MCF 10A (cell line): ENCODE measurements at regions not wholly inside any gene's neighbourhood (a gene's known extent, or its start where the extent isn't known, plus 50 kb on each side); places are given as distances from the start of the nearest gene placed in this dataset.
"Not testable (repeated sequence)": the region's sequence is repeated elsewhere in the genome, so short reads cannot be mapped to it uniquely, and the experiment has no call there.

Experiments
- BruUV-seq: library from RNA; stranded (reverse); fragments of 400-500 nt; replicated peaks from 2 replicates; lab custom pipeline; 2021; lab: Mats Ljungman, UMichigan
- CTCF ChIA-PET: fragments of 300-600 bp; sonication (Branson Sonifier 250); formaldehyde crosslinking; extraction: SDS; loops from one replicate; lab custom pipeline; 2021; ENCODE audit warnings: antibody characterized with exemption, inconsistent platforms; lab: Yijun Ruan, JAX
- POLR2A ChIA-PET: fragments of 300-600, 350-650 bp; sonication (Branson Sonifier 250); formaldehyde crosslinking; extraction: SDS; loops from one replicate; lab custom pipeline; 2020; ENCODE audit warnings: antibody characterized with exemption, inconsistent platforms; lab: Yijun Ruan, JAX
- DNase-seq: peaks from one replicate; pipeline ENCODE4 v3.0.0-alpha.2; 2018; ENCODE audit not compliant: unreplicated experiment
- H3K27ac Mint-ChIP-seq: one replicate; pipeline ENCODE4 v1.8.0; 2022; ENCODE audit warnings: mild to moderate bottlenecking, low read depth, mixed read lengths; ENCODE audit not compliant: unreplicated experiment
- H3K27me3 Mint-ChIP-seq: one replicate; pipeline ENCODE4 v1.8.0; 2022; ENCODE audit warnings: mixed read lengths; ENCODE audit not compliant: insufficient read depth, unreplicated experiment
- H3K36me3 Mint-ChIP-seq: one replicate; pipeline ENCODE4 v1.8.0; 2022; ENCODE audit warnings: mild to moderate bottlenecking, moderate library complexity, mixed read lengths; ENCODE audit not compliant: insufficient read depth, unreplicated experiment
- H3K4me1 Mint-ChIP-seq: one replicate; pipeline ENCODE4 v1.8.0; 2022; ENCODE audit warnings: mixed read lengths; ENCODE audit not compliant: insufficient read depth, unreplicated experiment
- H3K4me3 Mint-ChIP-seq: one replicate; pipeline ENCODE4 v1.8.0; 2022; ENCODE audit warnings: mild to moderate bottlenecking, moderate library complexity, mixed read lengths; ENCODE audit not compliant: unreplicated experiment
- H3K9me3 Mint-ChIP-seq: one replicate; pipeline ENCODE4 v1.8.0; 2022; ENCODE audit warnings: mixed read lengths; ENCODE audit not compliant: unreplicated experiment
- CTCF ChIP-seq: fragments of 200-600 bp; IDR thresholded peaks from one replicate; pipeline ENCODE4 v1.8.0; 2022; ENCODE audit warnings: antibody characterized with exemption, mild to moderate bottlenecking; ENCODE audit not compliant: unreplicated experiment
- intact Hi-C: fragments of 100-400 bp; cut with micrococcal nuclease; formaldehyde crosslinking; loops from 2 replicates; pipeline ENCODE4 v1.14.1; 2022

GRCh38 chr14:100007254-100007653 is 58.0 kb upstream of the EVL start:
- POLR2A ChIA-PET = interaction anchor here (0.6 kb wide), 1 partner anchor 531 kb away, joined by 4 read pairs; no protein-coding TSS in a partner anchor
- Mint-ChIP-seq H3K27me3 (no peaks in the 10 kb centered on the region), H3K27ac (no peak overlapping the region), H3K36me3 (no peaks in the 10 kb centered on the region), H3K9me3 (no peaks in the 10 kb centered on the region), H3K4me1 (peaks cover 2% of the 10 kb centered on the region), H3K4me3 (no peak overlapping the region)
- CTCF ChIA-PET = interaction anchor here (0.6 to 1.7 kb wide), 4 partner anchors 10 to 241 kb away, joined by 3 to 5 read pairs (median 4); no protein-coding TSS in a partner anchor
- no TSS peak for BruUV-seq
- no peak for TF ChIP-seq CTCF
- intact Hi-C loops = no loop called here
- no peak for DNase-seq

- CTCF ChIA-PET, BruUV-seq, intact Hi-C loops, DNase-seq, POLR2A ChIA-PET, H3K27ac Mint-ChIP-seq, H3K9me3 Mint-ChIP-seq, H3K27me3 Mint-ChIP-seq, H3K4me3 Mint-ChIP-seq, H3K36me3 Mint-ChIP-seq: not testable (repeated sequence)
- peaks cover 10% of the 10 kb centered on the region for H3K4me1 Mint-ChIP-seq
Observed at GRCh38 chr14:100009802-100010201, 55.4 kb upstream of the EVL start.

- Mint-ChIP-seq H3K9me3 (no peaks in the 10 kb centered on the region), H3K36me3 (no peaks in the 10 kb centered on the region), H3K27ac (no peak overlapping the region), H3K4me3 (no peak overlapping the region), H3K27me3 (no peaks in the 10 kb centered on the region), H3K4me1 (peaks cover 10% of the 10 kb centered on the region)
- POLR2A ChIA-PET = interaction anchor here (2.1 kb wide), 1 partner anchor 20 kb away, joined by 7 read pairs; no protein-coding TSS in a partner anchor
- no peak for TF ChIP-seq CTCF
- intact Hi-C loops = no loop called here
- CTCF ChIA-PET = interaction anchor here (0.6 to 0.9 kb wide), 3 partner anchors 25 to 1063 kb away, joined by 3 read pairs; no protein-coding TSS in a partner anchor
- no TSS peak for BruUV-seq
- DNase-seq = no peak
Observed at GRCh38 chr14:100010679-100011078, 54.5 kb upstream of the EVL start.

DNA sequence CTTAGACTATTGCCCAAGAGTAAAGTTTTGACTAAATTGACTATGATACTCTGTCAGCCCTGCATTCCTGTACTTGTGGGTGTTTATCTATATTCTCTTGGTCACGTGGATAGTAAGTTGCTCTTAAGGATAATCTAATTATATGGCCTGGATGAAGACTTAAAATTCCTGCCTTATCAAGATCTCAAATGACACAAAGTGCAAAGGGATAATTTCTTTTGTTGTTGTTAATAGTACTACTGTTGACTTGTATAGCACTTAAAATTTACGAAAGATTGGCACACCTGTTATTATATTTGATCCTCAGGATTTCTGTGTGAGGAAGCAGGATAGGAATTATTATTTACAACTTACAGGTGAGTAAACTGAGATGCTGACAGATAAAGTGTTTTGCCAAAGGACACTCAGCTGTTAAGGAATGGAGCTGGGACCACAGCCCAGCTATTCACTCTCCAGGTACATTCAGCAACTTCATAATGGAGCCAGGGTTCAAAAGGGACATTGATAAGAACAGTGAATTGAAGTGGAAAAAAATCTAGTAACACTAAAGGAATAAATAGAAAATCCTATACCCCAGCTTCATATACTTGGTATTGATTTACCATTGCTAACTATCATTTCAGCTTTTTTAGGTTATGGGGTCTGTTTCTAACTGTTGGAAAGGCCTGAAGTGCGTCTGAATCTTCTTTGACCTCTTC is 53.4 kb upstream of the EVL start:
- TF ChIP-seq CTCF = no peak
- intact Hi-C loops = no loop called here
- POLR2A ChIA-PET = interaction anchor here (0.6 to 2.1 kb wide), 2 partner anchors 19 to 92 kb away, joined by 3 to 7 read pairs; no protein-coding TSS in a partner anchor
- H3K4me1 Mint-ChIP-seq = peaks cover 10% of the 10 kb centered on the region
- DNase-seq = no peak
- no peaks in the 10 kb centered on the region for H3K9me3 Mint-ChIP-seq
- CTCF ChIA-PET = interaction anchor here (0.9 to 1.8 kb wide), 2 partner anchors 10 to 16 kb away, joined by 3 to 5 read pairs; no protein-coding TSS in a partner anchor
- H3K27ac Mint-ChIP-seq = no peak overlapping the region
- H3K27me3 Mint-ChIP-seq = no peaks in the 10 kb centered on the region
- no peak overlapping the region for H3K4me3 Mint-ChIP-seq
- BruUV-seq = no TSS peak
- no peaks in the 10 kb centered on the region for H3K36me3 Mint-ChIP-seq
